SK-N-MC (cell line): ENCODE measurements at regions not wholly inside any gene's neighbourhood (a gene's known extent, or its start where the extent isn't known, plus 50 kb on each side); places are given as distances from the start of the nearest gene placed in this dataset.

Experiments
- DNase-seq: peaks from one replicate; pipeline ENCODE4 v3.0.0-alpha.2; 2011; ENCODE audit warnings: low read depth, low spot score
- H3K27ac ChIP-seq: fragments of 200-600 bp; sonication (generic); 2 replicates; pipeline ENCODE4 v1.5.1; 2016; ENCODE audit warnings: mixed run types
- H3K36me3 ChIP-seq: fragments of 200-600 bp; sonication (generic); 2 replicates; pipeline ENCODE4 v1.6.1; 2017; ENCODE audit warnings: antibody characterized with exemption, low read length, mixed read lengths; ENCODE audit not compliant: insufficient read depth
- H3K4me3 ChIP-seq: fragments of 200-600 bp; sonication (generic); 2 replicates; pipeline ENCODE4 v1.5.1; 2016
- H3K9ac ChIP-seq: fragments of 200-600 bp; sonication (generic); 2 replicates; pipeline ENCODE4 v1.8.0; 2017; ENCODE audit warnings: mixed run types, mixed read lengths; ENCODE audit not compliant: insufficient read length
- H3K9me3 ChIP-seq: fragments of 200-600 bp; sonication (generic); 2 replicates; pipeline ENCODE4 v1.6.1; 2017; ENCODE audit warnings: low read depth, mild to moderate bottlenecking, antibody characterized with exemption, low read length, moderate library complexity, mixed read lengths
- EZH2 ChIP-seq: fragments of 200-600 bp; sonication (generic); IDR thresholded peaks from one replicate; pipeline ENCODE4 v1.6.1; 2017; ENCODE audit warnings: antibody characterized with exemption
- FOXP2 ChIP-seq: optimal IDR thresholded peaks from 2 replicates; pipeline ENCODE3; 2011; ENCODE audit warnings: mild to moderate bottlenecking, moderate library complexity; ENCODE audit not compliant: insufficient read depth; ENCODE audit errors: extremely low read length, control extremely low read depth
- POLR2AphosphoS5 ChIP-seq: IDR thresholded peaks from 2 replicates; pipeline ENCODE4 v1.6.1; 2012; ENCODE audit warnings: mild to moderate bottlenecking, low read depth, low read length, borderline replicate concordance

GRCh38 chr1:219993554-219994433, 52.5 kb downstream of the EPRS1 start:
- no peaks in the 10 kb centered on the region for H3K9me3 ChIP-seq
- TF ChIP-seq POLR2AphosphoS5 = no peak
- no peak for TF ChIP-seq FOXP2
- no peak for TF ChIP-seq EZH2
- no peak overlapping the region for H3K4me3 ChIP-seq
- H3K9ac ChIP-seq = no peak overlapping the region
- peaks cover 42% of the 10 kb centered on the region for H3K36me3 ChIP-seq
- no peak for DNase-seq
- H3K27ac ChIP-seq = no peak overlapping the region

DNA sequence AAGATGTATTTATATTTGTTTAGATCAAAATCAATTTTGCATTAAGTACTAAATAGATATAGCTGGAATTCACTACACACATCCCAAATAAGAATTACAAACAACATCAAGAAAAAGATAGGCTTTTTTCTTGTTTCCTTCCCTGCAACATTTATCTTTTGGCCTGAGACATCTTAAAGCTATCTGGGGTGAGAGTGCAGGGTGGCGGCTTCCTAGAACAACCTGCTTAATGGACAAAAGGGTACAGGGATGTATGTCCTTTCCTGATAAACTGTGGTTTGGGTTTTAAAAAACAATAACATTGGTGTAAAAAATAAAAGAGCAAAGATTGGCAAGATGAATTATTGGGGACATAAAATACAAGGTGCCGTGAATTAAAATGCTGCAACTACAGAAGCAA, 54.4 kb downstream of the EPRS1 start:
- no peaks in the 10 kb centered on the region for H3K9me3 ChIP-seq
- no peak overlapping the region for H3K27ac ChIP-seq
- no peak overlapping the region for H3K9ac ChIP-seq
- no peak for TF ChIP-seq POLR2AphosphoS5
- no peak for TF ChIP-seq FOXP2
- no peak for TF ChIP-seq EZH2
- H3K36me3 ChIP-seq = peaks cover 50% of the 10 kb centered on the region
- H3K4me3 ChIP-seq = no peak overlapping the region
- DNase-seq = no peak

DNA sequence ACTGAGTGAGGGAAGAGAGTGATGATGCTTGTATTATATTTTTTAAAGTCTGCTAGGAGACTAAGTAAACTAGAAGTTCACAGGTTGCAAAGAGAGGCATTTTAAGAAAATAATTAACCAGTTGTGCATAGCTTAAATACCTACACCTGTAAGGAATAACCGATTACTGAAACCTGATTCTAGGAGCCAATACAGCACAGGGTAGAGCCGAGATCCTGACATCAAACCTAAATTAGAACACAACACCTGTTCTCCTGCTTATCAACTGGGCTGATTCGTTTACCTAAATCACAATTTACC, 54.8 kb downstream of the EPRS1 start:
- peaks cover 50% of the 10 kb centered on the region for H3K36me3 ChIP-seq
- no peak overlapping the region for H3K4me3 ChIP-seq
- no peak overlapping the region for H3K27ac ChIP-seq
- H3K9me3 ChIP-seq = no peaks in the 10 kb centered on the region
- no peak overlapping the region for H3K9ac ChIP-seq
- DNase-seq = no peak
- TF ChIP-seq FOXP2 = no peak
- TF ChIP-seq EZH2 = no peak
- TF ChIP-seq POLR2AphosphoS5 = no peak

GRCh38 chr1:219990782-219991510, 55.4 kb downstream of the EPRS1 start:
- no peaks in the 10 kb centered on the region for H3K9me3 ChIP-seq
- H3K4me3 ChIP-seq = no peak overlapping the region
- H3K27ac ChIP-seq = no peak overlapping the region
- H3K36me3 ChIP-seq = peaks cover 50% of the 10 kb centered on the region
- no peak overlapping the region for H3K9ac ChIP-seq
- TF ChIP-seq EZH2 = no peak
- TF ChIP-seq POLR2AphosphoS5 = no peak
- no peak for TF ChIP-seq FOXP2
- no peak for DNase-seq

- TF ChIP-seq EZH2 (no peak), POLR2AphosphoS5 (no peak), FOXP2 (no peak)
- Histone ChIP-seq H3K9me3 (no peaks in the 10 kb centered on the region), H3K27ac (no peak overlapping the region), H3K4me3 (no peak overlapping the region), H3K36me3 (peaks cover 48% of the 10 kb centered on the region), H3K9ac (no peak overlapping the region)
- DNase-seq = no peak
These were observed 56.5 kb downstream of the EPRS1 start for GRCh38 chr1:219989766-219990165.

GRCh38 chr1:219988818-219989217, 57.5 kb downstream of the EPRS1 start:
- TF ChIP-seq FOXP2 (no peak), POLR2AphosphoS5 (no peak), EZH2 (no peak)
- no peak overlapping the region for H3K9ac ChIP-seq
- H3K9me3 ChIP-seq = no peaks in the 10 kb centered on the region
- H3K4me3 ChIP-seq = no peak overlapping the region
- no peak overlapping the region for H3K27ac ChIP-seq
- H3K36me3 ChIP-seq = peaks cover 49% of the 10 kb centered on the region
- DNase-seq = no peak

- no peak for DNase-seq
- H3K36me3 ChIP-seq = peaks cover 47% of the 10 kb centered on the region
- H3K27ac ChIP-seq = no peak overlapping the region
- H3K9ac ChIP-seq = no peak overlapping the region
- H3K9me3 ChIP-seq = no peaks in the 10 kb centered on the region
- H3K4me3 ChIP-seq = no peak overlapping the region
- TF ChIP-seq POLR2AphosphoS5 = no peak
- TF ChIP-seq FOXP2 = no peak
- no peak for TF ChIP-seq EZH2
These were observed 57.9 kb downstream of the EPRS1 start for GRCh38 chr1:219988387-219988786.

DNA sequence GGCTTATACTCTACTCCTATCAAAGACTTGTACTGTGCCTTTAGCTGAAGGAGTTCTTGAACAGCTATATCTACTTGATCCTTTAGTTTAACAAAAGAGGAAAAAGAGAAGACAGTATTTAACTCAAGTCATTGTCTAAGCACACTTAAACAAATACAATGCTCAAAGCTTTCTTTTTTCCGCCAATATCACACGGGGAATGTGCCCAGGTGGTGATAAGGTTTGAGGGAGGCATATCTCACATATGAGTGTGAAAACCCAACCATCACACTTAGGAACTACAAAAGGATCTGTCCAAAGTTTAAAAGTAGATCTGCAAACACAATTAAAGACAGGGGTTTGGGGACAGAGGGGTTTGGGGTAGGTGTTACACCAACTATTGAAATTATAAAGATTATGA, 59.0 kb upstream of the SLC30A10 start:
- no peak overlapping the region for H3K9ac ChIP-seq

More for the DNA sequence above, 59.0 kb upstream of the SLC30A10 start:
- Histone ChIP-seq H3K36me3 (peaks cover 54% of the 10 kb centered on the region), H3K27ac (no peak overlapping the region), H3K9me3 (no peaks in the 10 kb centered on the region), H3K4me3 (no peak overlapping the region)
- no peak for TF ChIP-seq POLR2AphosphoS5
- TF ChIP-seq EZH2 = no peak
- TF ChIP-seq FOXP2 = no peak
- DNase-seq = no peak
